GM18502 (cell line): ENCODE measurements at regions not wholly inside any gene's neighbourhood (a gene's known extent, or its start where the extent isn't known, plus 50 kb on each side); places are given as distances from the start of the nearest gene placed in this dataset.
"Not testable (repeated sequence)": the region's sequence is repeated elsewhere in the genome, so short reads cannot be mapped to it uniquely, and the experiment has no call there.

Experiments
- ATAC-seq: cut with Tn5 transposase; IDR thresholded peaks from one replicate; pipeline ENCODE4 v1.9.1; 2021; ENCODE audit warnings: mild to moderate bottlenecking; ENCODE audit not compliant: unreplicated experiment, poor library complexity

DNA sequence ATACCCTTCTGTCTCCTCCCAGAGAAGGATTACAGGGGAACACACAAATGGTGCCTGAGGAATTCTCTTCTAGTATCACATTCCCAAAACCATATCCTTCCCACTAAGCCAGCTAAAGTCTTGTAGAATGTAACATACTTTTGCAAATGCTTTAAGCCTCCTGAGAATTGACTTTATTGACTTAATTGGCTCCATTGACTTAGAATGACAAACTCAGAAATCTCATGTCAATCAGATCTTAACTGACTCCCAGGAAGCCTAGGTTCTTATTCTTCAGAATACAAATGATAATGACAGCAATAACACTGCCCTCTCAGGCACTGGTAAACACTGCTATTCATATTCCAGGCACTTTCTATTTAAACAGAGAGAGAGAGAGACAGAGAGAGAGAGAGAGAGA lies 356.9 kb upstream of the PRKCQ start:
- no peak for ATAC-seq

DNA sequence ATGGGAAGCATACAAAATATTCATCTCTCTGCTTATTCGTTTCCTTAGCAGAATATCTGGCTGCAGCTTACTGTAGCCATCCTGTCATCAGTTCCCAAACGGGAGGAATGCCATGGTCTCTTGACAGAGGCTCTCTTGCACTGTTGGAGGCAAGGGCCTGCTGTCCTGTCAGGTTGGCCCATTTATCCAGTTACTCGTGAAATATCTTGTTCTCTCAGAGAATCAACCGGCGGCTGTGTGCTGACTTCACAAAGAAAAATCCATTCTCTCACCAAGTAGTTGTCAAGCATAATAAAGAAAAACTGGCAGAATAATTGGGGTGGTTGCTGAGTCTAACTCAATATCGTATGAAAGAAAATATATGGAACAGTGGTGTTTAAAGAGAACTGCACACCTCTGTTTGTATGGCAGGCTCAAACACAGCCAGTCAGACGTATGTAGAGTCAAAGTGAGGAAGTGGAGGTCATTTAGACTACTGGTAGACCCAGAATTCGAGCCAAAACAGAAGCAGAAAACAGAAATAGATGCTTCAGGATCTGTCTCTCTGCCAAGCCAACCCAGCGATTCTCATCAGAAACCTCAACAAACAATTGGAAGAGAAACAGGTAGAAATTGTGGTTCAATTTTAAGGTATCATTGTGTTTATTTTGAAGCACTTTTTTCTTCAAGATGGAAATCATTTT lies 349.2 kb upstream of the PRKCQ start:
- ATAC-seq: no peak

DNA sequence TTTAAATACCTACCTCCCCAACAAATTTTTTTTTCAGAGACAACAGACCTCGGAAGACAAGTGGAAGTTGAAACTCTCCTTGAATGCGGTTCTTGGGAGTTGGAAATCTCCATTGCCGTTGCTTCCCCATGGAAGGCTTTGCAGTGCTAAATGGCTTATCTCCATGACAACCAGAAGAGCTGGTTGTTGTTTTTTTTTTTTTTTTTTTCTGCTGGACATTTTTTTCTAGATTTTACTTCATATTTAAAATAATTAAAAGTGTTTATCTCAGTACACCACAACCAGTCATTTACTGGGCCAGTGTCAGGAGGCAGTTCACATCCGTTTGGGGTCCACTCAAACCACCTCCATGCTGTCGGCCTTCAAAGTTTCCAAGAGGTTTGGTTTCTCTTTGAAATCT lies 348.5 kb upstream of the PRKCQ start:
- no peak for ATAC-seq

DNA sequence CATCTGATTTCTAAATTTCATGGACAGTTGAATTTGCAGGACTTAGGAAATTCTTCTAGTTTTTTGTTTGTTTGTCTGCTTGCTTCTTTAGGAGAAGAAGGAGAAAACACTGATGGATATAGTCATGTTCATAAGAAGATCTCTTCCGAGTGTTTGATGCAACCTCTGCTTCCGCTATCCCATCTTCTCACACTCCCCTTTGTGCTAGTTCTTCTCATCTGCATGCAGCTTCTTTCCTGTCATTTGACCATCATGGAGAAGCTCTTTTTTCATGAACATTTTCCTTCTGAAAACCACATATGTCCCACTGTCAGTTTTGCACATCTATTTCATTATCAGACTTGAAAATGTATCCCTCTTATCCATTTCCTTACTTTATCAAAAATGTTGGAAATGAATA lies 346.9 kb upstream of the PRKCQ start:
- ATAC-seq: no peak

DNA sequence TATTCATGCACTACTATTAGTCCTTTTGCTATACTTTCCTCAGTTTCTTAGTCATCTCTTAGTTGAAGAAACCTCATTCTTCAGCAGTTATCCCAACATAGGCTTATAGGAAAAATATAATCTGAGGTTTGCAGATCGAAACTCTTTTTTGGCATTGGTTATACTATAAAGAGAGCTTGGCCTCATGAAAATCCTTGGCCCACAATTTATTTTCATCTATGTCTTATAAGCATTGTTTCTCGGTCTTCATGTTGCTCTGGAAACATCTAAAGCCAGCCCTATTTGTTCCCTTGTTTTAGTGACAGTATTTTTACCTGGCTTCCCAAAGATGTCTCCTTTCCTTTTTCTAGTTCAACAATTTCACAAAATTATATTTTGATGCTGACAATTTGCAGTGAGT lies 345.1 kb upstream of the PRKCQ start:
- ATAC-seq: no peak

DNA sequence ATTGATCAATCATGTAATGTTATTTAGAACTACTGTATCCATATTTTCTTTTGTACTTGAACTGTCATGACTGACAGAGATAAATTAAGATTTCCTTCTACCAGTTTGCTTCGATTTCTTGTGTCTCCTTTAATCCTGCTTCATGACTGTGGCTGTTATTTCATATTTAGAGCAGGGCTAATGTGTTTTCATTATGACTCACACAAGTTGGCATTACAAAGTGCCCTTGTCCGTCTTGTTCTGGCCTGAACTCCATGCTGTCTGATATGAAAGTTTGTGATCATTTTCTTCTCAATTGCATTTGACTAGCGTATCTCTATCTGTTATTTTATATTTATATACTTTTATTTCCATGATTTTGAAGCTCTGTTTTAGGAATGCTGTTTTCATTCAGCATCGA lies 344.1 kb upstream of the PRKCQ start:
- ATAC-seq: no peak

DNA sequence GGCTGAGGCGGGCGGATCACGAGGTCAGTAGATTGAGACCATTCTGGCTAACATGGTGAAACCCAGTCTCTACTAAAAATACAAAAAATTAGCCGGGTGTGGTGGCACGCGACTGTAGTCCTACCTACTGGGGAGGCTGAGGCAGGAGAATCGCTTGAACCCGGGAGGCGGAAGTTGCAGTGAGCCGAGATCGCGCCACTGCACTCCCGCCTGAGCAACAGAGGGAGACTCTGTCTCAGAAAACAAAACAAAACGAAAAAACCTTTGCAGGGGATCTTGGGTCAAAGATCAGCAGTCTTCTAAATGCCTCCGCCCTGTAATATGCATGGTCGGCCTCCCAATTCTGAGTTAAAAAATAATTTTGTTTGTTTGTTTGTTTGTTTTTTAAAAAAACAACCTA lies 340.9 kb upstream of the PRKCQ start:
- not testable (repeated sequence) for ATAC-seq

DNA sequence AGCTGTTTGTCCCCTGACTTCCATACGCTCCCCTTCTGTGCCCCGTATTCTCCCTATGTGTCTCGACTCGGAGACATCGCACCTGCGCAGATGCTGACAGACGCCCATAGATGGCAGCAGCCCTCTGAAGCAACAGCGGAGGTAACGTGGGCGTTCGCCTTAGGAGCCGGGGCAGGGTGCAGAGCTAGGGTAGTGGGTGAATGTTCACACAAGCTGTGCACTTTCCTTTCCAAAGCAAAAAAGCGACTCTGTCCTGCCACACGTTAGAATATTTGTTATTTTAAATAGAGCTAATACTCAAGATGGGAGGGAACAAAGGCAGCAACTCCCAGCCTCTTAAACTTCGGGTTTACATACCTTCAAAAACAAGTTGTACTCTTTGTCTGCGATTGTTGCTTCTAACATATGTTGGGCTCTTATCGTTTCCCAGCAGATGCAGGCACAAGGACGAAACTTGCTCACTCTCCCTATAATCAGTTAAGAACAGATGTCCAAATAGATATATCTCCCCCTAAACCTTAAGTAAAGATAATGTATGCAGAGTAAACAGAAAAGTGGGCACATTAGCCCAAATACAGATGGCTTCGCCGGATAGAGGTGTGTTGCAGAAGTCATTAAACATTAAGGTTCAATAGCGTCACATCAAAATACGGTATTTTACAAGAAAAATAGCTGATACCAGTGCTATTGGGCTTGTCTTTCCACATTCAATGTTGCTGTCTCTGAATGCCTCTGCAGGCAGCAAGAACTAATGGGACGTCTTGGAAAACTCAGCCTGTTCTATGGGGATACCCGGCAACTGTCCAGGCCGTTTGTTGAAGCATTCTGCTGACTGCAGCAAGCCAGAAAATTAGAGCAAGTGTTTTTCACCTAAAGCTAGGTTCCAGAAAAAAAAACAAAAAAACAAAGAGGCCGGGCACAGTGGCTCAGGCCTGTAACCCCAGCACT lies 340.3 kb upstream of the PRKCQ start:
- peak; percentile 96 for ATAC-seq

DNA sequence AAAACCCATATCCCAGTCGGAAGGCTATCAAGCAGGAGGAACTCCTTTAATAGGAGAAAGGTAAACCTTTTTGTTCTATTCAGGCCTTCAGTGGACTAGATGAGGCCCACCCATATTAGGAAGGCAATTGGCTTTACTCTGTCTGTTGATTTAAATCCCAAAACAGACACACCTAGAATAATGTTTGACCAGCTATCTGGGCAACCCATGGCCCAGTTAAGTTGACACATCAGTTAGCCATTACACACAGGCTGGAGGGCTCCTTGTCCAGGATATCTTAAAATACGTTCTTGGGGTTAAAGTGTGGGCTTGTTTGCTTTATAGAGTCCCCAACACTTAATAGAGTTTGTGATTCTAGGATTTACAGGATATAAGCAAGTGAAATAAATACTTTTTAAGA lies 339.0 kb upstream of the PRKCQ start:
- ATAC-seq: no peak

DNA sequence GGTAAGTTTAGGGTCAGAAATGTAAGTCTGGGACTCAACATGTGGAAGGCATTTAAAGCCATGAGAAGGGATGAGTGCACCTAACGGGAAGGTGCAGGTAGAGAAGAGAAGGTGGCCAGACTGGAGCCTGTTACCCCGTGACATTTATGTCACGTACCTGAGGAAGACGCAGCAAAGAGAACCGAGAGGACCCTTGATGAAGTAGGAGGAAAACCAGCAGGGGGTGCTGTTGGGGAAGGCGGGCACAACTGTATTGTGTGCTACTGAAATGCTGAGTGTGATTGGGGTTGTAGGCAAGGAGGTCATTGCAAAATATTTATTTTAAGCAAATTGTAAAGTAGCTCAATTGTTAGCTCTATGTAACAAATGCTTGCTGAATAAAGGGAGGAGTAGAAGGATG lies 338.2 kb upstream of the PRKCQ start:
- peak; percentile 44 for ATAC-seq

DNA sequence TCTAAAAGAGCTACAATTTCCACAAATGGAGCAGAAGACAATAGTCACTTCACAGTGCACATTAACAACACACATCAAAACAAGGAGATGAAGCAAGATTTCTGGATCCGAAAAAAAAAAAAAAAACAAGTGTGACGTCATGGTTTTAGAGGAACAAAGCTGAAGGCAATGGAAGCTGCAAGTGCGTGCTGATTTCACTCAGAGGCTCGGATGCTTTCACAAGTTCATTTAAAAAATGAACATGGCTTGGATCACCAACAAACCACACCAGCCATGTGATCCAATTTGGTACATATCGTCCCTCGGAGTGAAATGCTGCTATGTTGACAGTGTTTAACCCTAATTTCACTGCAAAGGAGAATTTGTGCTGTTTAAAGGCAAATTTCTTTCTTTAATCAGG lies 337.0 kb upstream of the PRKCQ start:
- ATAC-seq: no peak

DNA sequence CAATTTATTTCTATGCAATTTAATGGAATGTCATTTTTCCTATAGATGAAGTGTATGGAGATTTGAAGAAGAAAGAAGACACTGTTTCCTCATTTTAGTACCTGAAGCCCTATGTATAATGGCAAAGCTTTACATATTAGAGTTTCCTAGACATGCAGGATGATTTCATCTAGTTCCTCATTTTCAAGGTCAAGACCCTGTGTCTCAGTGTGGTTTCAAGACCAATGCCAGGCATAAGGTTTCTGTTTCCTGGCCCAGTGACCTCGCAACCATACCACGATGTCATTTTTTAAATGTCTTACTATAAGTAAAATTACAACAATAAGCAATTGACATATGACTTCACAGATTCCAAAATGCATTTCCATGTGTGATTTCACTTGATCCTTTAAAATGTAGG lies 336.5 kb upstream of the PRKCQ start:
- ATAC-seq: peak; percentile 40

DNA sequence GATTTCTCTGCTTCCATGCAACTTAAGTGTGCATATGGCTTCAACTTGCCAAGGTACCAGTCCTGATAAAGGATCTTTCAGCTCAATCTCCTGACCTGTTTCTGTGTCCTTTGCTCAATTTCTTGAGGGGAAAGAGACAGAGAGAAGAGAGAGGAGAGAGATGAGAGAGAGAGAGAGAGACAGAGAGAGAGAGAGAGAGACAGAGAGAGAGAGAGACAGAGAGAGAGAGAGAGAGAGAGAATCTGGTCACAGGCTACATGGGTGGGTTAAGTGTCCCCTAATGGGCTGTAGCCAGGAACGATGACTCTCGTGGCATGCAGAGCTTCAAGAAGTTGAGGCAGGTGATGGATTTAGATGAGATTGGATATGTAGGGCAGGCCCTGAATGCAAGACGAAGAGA lies 335.2 kb upstream of the PRKCQ start:
- ATAC-seq: no peak

DNA sequence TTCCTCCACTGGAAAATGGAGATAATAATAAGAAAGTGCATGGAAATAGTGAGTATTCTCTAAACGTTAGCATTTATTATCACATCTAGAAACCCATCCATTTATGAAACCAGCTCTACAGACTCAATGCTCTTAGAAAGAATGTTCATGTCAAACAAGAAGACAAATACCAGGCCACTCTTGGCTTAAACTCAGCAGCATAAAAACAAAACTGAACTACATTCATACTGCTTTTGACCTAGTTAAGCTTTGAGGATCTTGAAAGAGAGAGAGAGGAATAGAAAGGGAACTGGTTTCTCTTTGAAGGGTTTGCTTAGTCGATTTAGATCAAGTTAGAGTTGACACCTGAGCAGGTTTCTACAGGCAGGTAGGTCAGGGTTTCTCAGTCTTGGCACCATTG lies 332.9 kb upstream of the PRKCQ start:
- ATAC-seq: no peak

DNA sequence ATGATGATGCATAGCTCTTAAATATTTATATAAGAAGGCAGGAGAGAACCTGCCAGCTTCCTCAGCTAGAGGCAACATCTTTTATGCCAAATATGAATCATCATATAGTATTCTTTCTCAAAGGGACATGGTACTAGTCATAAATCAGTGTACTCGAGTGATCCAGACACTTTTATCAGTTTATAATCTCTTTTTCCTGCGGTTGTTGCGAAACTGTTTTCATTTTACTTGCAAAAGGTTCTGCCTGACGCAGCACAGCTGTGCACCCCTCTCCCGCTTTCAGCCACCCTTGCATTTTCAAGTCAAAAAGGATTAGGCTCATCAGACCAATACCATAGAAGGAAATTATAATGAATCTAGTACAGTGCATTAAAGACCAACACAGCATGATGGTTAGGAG lies 332.3 kb upstream of the PRKCQ start:
- no peak for ATAC-seq

DNA sequence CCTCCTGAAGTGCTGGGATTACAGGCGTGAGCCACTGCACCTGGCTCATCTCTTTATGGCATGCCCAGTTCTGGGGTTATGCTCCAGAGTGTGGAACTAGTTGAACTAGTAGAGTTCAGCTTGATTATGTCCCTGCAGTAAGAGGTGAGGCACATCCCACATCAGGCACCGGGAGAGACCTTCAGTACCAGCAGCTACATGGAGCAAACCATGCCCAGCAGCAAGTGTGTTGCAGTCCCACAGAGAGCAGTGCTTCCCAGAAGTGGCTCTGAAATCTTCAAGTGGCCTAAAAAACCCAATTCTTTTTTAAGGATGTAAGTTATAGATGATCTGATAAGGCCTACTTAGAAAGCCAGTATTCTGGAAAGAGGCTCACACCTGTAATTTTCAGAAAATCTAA lies 331.9 kb upstream of the PRKCQ start:
- ATAC-seq: no peak

DNA sequence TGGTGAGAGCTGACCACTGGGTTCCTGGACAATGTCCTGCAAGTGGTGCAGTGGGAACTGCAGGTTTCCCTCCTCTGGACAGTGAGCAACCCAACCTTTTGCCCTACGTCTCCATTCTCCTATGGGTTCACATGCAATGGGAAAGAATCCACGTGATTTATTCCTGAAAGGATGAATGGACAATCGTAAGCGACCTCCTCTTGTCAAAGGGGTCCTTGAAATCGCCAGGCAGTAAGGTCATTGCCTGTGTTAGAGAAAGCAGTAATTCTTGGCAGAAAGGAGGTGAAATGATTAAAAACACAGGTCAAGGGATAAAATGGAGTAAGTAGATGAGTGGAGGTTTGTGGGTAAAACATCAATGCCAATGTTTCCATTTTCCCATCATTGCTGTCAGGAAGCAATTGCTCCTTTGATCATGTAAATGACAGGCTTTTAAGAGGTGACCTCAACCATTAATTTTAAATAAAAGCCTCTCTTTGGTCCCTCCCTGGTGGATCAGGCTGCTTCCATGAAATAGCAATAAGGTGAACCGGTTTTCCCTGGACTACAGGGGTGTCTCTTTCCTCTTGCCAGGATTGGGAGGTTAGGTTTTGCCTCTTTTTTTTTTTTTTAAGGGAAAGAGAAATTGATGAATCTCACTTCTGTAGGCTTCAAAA lies 330.0 kb upstream of the PRKCQ start:
- no peak for ATAC-seq

DNA sequence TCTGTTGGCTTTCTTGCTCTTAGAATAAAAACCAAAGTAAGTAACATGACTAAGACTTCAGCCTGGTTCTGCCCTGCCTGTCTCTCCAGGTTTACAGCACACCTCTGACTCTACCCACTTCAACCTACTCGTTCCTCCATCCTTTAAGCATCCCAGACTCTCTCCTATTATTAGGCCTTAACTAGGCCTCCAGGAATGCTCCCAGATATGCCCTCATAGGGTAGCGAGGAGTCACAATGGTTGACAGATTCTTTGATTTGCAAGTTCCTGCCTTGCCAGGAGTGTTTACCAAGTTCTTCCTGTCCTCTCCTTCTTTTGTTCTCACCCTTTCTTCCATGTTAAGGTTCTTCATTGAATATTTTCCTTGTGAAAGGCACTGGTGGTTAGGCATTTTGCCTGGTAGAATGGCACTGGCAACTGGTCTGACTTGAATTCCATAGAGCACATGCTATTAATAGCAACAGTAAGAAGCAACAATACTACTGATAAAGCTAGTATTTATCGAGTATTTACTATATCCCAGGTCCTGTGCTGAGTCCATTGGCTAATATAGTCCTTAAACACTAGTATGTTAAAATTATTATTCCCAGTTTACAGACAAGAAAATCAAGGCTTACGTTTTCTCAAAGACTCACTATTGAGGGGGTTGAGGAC lies 327.9 kb upstream of the PRKCQ start:
- no peak for ATAC-seq

DNA sequence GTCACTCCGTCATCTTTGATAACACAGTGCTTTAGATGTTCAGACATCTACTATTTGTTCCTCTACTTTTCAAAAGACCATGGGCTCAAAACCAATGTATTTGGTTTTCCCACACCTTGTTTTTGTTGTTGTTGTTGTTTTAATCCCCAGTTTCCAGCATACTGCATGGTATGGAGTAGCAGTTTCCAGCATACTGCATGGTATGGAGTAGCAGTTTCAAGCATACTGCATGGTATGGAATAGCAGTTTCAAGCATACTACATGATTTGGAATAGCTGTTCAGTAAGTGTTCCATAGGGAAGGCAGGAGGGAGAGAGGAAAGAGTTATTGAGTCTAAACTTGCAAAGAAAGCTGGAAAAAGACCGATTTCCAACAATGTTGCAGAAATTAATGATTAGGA lies 314.3 kb upstream of the PRKCQ start:
- ATAC-seq: no peak

DNA sequence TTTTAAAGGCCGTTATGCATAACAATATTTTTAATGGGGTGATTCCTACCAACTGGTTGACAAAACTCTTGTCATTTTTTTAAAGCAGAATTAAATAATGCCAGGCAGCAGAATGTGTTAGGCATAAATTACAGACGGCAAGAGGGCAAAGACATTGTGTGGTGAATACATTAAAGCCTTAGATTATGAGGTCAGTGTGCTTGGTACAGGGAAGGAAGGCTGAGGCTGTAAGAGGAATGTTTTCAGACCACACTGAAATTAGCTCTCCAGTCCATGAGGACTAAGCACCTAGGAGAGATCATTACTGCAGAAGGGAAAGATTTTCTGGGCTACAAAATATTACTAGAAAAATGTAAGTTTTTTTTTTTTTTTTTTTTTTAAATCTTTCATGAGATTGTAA lies 312.8 kb upstream of the PRKCQ start:
- no peak for ATAC-seq

DNA sequence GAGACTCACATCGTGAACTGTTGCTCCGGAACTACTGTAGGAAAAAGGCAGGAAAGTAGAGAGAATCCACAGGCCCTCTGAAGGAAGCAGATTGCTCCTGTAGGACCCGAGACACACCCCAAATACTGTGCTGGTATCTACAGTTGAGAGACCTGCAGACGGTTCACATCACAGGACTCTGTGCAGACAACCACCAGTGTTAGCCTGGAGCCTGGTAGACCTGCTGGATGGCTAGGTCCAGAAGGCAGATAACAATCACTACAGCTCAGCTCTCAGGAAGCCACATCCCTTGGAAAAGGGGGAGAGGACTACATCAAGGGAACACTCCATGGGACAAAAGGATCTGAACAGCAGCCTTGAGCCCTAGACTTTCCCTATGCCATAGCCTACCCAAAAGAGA lies 311.8 kb upstream of the PRKCQ start:
- ATAC-seq: no peak
